Caco-2 (cell line): ENCODE measurements at regions not wholly inside any gene's neighbourhood (a gene's known extent, or its start where the extent isn't known, plus 50 kb on each side); places are given as distances from the start of the nearest gene placed in this dataset.

Experiments
- BruUV-seq: library from RNA; stranded (reverse); fragments of 400-500 nt; replicated peaks from 2 replicates; lab custom pipeline; 2021; lab: Mats Ljungman, UMichigan
- CTCF ChIA-PET: fragments of 300-600 bp; sonication (Branson Sonifier 250); formaldehyde crosslinking; loops from one replicate; lab custom pipeline; 2022; ENCODE audit warnings: antibody characterized with exemption; lab: Charles Lee
- POLR2A ChIA-PET: fragments of 300-600 bp; sonication (Branson Sonifier 250); formaldehyde crosslinking; loops from one replicate; lab custom pipeline; 2022; ENCODE audit warnings: antibody characterized with exemption; lab: Charles Lee
- DNase-seq, 2 experiments: peaks; one replicate each; pipeline versions ENCODE4 v3.0.0 to v3.0.0-alpha.2; 2020 to 2022
- H3K27me3 ChIP-seq: replicated peaks from 2 replicates; pipeline ENCODE4 v1.6.0; 2011; ENCODE audit warnings: low read length; ENCODE audit not compliant: control insufficient read depth, insufficient read depth
- H3K36me3 ChIP-seq: 2 replicates; pipeline ENCODE4 v1.5.1; 2011; ENCODE audit warnings: low read length; ENCODE audit not compliant: control insufficient read depth, insufficient read depth
- H3K4me1 ChIP-seq: fragments of 250-450 bp; sonication (Bioruptor Pico); 2 replicates; pipeline ENCODE4 v1.5.1; 2020; ENCODE audit warnings: mild to moderate bottlenecking
- H3K4me3 ChIP-seq: 2 replicates; pipeline ENCODE4 v1.5.1; 2011; ENCODE audit warnings: low read depth, mild to moderate bottlenecking, control low read depth, low read length
- H3K9me3 ChIP-seq: fragments of 250-450 bp; sonication (Bioruptor Pico); 2 replicates; pipeline ENCODE4 v1.5.1; 2020; ENCODE audit warnings: mild to moderate bottlenecking, moderate library complexity
- H3K27ac Mint-ChIP-seq: one replicate; pipeline ENCODE4 v1.8.0; 2022; ENCODE audit warnings: mixed read lengths; ENCODE audit not compliant: unreplicated experiment
- H3K27me3 Mint-ChIP-seq: one replicate; pipeline ENCODE4 v1.8.0; 2022; ENCODE audit warnings: mixed read lengths; ENCODE audit not compliant: insufficient read depth, unreplicated experiment
- H3K36me3 Mint-ChIP-seq: one replicate; pipeline ENCODE4 v1.8.0; 2022; ENCODE audit warnings: mild to moderate bottlenecking, mixed read lengths; ENCODE audit not compliant: insufficient read depth, unreplicated experiment
- H3K4me1 Mint-ChIP-seq: one replicate; pipeline ENCODE4 v1.8.0; 2022; ENCODE audit warnings: low read depth, mixed read lengths; ENCODE audit not compliant: unreplicated experiment
- H3K4me3 Mint-ChIP-seq: one replicate; pipeline ENCODE4 v1.8.0; 2022; ENCODE audit warnings: mild to moderate bottlenecking, moderate library complexity, mixed read lengths; ENCODE audit not compliant: unreplicated experiment
- H3K9me3 Mint-ChIP-seq: one replicate; pipeline ENCODE4 v1.8.0; 2022; ENCODE audit warnings: mixed read lengths; ENCODE audit not compliant: unreplicated experiment
- CTCF ChIP-seq, 2 experiments: fragments of 200-600 bp in 1 of 2; IDR thresholded peaks; 1 replicate in 1 of 2; 2 replicates in 1 of 2; pipeline versions ENCODE4 v1.5.1 to v1.8.0; 2011 to 2022; ENCODE audit warnings: antibody characterized with exemption in 1 of 2, control low read depth in 1 of 2, inconsistent platforms in 1 of 2, low read depth in 1 of 2, low read length in 1 of 2, mild to moderate bottlenecking in 1 of 2, moderate library complexity in 1 of 2; ENCODE audit not compliant: insufficient read depth in 1 of 2, severe bottlenecking in 1 of 2, unreplicated experiment in 1 of 2
- intact Hi-C: fragments of 100-400 bp; cut with micrococcal nuclease; formaldehyde crosslinking; loops from one replicate; pipeline ENCODE4 v1.10.0; 2022; ENCODE audit not compliant: unreplicated experiment

GRCh38 chr4:100117750-100118149 is 72.5 kb downstream of the DDIT4L start:
- TF ChIP-seq CTCF (IDR thresholded peaks at IDR 0.05; ENCODE audit: insufficient read depth in 1 of 2, low read depth in 1 of 2, low read length in 1 of 2, severe bottlenecking in 1 of 2, unreplicated experiment in 1 of 2) = no peak
- no peak for DNase-seq
- Mint-ChIP-seq H3K4me1 (no peaks in the 10 kb centered on the region), H3K27me3 (no peaks in the 10 kb centered on the region), H3K36me3 (no peaks in the 10 kb centered on the region), H3K9me3 (peaks cover 8% of the 10 kb centered on the region), H3K27ac (no peak overlapping the region), H3K4me3 (no peak overlapping the region)
- ChIA-PET POLR2A (no interaction called here), CTCF (interaction anchor here (0.6 kb wide), 1 partner anchor 11 kb away, joined by 3 read pairs; no protein-coding TSS in a partner anchor)
- no peak overlapping the region for H3K4me3 ChIP-seq
- intact Hi-C loops = no loop called here
- no peaks in the 10 kb centered on the region for H3K27me3 ChIP-seq
- H3K4me1 ChIP-seq = no peaks in the 10 kb centered on the region
- H3K9me3 ChIP-seq = no peaks in the 10 kb centered on the region
- BruUV-seq = no TSS peak
- no peaks in the 10 kb centered on the region for H3K36me3 ChIP-seq

GRCh38 chr4:100114909-100115308 is 75.4 kb downstream of the DDIT4L start:
- Mint-ChIP-seq H3K4me1 (no peaks in the 10 kb centered on the region), H3K4me3 (no peak overlapping the region), H3K36me3 (no peaks in the 10 kb centered on the region), H3K27me3 (no peaks in the 10 kb centered on the region), H3K9me3 (peaks cover 8% of the 10 kb centered on the region), H3K27ac (no peak overlapping the region)
- POLR2A ChIA-PET = no interaction called here
- intact Hi-C loops = no loop called here
- DNase-seq = no peak
- Histone ChIP-seq H3K27me3 (no peaks in the 10 kb centered on the region), H3K36me3 (no peaks in the 10 kb centered on the region), H3K4me3 (no peak overlapping the region), H3K4me1 (peaks cover 7% of the 10 kb centered on the region; the same call in 1 of the 2 replicates), H3K9me3 (no peaks in the 10 kb centered on the region)
- no TSS peak for BruUV-seq
- CTCF ChIA-PET = no interaction called here
- TF ChIP-seq CTCF (IDR thresholded peaks at IDR 0.05; ENCODE audit: insufficient read depth in 1 of 2, low read depth in 1 of 2, low read length in 1 of 2, severe bottlenecking in 1 of 2, unreplicated experiment in 1 of 2) = no peak

- no peak for DNase-seq
- H3K9me3 ChIP-seq = no peaks in the 10 kb centered on the region
- H3K4me1 Mint-ChIP-seq = no peaks in the 10 kb centered on the region
- no TSS peak for BruUV-seq
- H3K27me3 Mint-ChIP-seq = no peaks in the 10 kb centered on the region
- no peaks in the 10 kb centered on the region for H3K27me3 ChIP-seq
- no peak for TF ChIP-seq CTCF (IDR thresholded peaks at IDR 0.05; ENCODE audit: insufficient read depth in 1 of 2, low read depth in 1 of 2, low read length in 1 of 2, severe bottlenecking in 1 of 2, unreplicated experiment in 1 of 2)
- no peaks in the 10 kb centered on the region for H3K36me3 Mint-ChIP-seq
- peaks cover 8% of the 10 kb centered on the region for H3K9me3 Mint-ChIP-seq
- POLR2A ChIA-PET = no interaction called here
- H3K36me3 ChIP-seq = no peaks in the 10 kb centered on the region
- H3K27ac Mint-ChIP-seq = no peak overlapping the region
- CTCF ChIA-PET = no interaction called here
- no peak overlapping the region for H3K4me3 Mint-ChIP-seq
- intact Hi-C loops = no loop called here
- peaks cover 17% of the 10 kb centered on the region; the same call in 1 of the 2 replicates for H3K4me1 ChIP-seq
- no peak overlapping the region for H3K4me3 ChIP-seq
These were observed 76.5 kb downstream of the DDIT4L start for GRCh38 chr4:100113732-100114131.
